Inferior parietal cortex (tissue), 1 donor: ENCODE measurements at regions not wholly inside any gene's neighbourhood (a gene's known extent, or its start where the extent isn't known, plus 50 kb on each side); places are given as distances from the start of the nearest gene placed in this dataset.

Experiments used
- DNase-seq: peaks from one replicate; pipeline ENCODE4 v3.0.0-alpha.2; 2016; ENCODE audit errors: extremely low spot score

- DNase-seq: no peak
Measured at GRCh38 chr15:57823325-57823882, 116.9 kb downstream of the POLR2M start.

DNA sequence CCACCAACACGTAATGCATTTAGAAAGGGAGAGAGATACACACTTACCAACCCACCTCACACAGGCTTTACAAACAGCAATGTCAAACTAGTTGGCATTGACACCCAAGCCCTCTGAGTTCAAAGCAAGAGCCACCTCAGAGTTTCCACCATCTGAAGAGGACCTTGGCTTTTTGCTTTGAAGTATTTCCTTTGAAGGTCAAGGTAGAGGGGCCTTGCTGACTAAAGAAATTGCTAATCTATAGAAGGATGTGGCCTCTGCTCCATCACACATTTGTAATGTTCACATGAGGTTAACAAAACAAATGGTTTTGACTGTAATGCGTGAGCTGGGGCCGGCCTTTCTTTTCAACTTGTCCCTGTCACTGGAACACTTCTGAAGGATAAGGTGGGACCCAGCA, 117.7 kb downstream of the POLR2M start:
- no peak for DNase-seq

DNA sequence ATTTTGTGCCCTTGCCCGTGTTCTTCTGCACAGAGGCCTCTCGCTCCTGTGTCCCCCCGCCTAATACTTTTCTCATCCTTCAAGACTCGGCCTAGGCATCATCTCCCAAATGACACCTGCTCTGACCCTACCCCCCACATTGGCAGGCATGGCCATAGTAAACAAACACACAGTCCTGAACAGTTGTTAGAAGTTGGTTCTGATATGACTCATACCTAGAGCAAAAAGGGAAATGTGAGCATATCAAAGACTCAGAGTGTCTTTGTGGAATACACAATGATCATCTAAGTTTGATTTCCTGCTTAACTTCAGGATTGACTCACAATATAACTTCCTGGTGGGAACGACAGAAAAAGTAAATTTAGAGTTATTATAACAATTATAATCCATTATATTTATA, 120.5 kb downstream of the POLR2M start:
- DNase-seq: no peak

GRCh38 chr15:57827971-57828370, 121.5 kb downstream of the POLR2M start:
- no peak for DNase-seq

DNA sequence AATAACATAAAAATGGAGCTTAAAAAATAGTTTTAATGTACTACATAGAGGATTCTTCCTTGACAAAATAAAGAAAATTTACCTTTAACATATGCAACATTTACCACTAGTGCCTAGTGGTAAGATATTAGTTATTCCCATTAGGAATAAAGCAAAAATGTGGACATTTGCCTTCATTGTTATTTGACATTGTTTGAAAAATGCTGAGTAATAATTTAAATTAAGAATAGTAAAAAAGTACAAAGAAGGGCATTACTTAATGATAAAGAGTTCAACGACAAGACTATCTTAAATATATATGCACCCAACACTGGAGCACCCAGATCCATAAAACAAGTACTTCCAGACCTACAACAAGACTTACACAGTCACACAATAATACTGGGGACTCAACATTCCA, 125.7 kb downstream of the POLR2M start:
- no peak for DNase-seq

DNA sequence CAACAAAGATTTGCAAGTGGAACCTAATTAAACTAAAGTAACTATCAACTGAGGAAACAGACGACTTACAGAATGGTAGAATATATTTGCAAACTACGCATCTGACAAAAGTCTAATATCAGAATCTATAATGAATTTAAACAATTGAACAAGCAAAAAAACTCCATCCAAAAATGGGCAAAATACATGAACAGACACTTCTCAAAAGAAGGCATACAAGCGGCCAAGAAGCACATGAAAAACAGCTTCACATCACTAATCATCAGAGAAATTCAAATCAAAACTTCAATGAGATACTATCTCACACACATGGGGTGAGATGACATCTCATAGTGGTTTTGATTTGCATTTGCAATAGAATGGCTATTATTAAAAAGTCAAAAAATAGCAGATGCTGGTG, 128.6 kb downstream of the POLR2M start:
- no peak for DNase-seq

GRCh38 chr15:57849317-57849716, 142.8 kb downstream of the POLR2M start:
- no peak for DNase-seq

DNA sequence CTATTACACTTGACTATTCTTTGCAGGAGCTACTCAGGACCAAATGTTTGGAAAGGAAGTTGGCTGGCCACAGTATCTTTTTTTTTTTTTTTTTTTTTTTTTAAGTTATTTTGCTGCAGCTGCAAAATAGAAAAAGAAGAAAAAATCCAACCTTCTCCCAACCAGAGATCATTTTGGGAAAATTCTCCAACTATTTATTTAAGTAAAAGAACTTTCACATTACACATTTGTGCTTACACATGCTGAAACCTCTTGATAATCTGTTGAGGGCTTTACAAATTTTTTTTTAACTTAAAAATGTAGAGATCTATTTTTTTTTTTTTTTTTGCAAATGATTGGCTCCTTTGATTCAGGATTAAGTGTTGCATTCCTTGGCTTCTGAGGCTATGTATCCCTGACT, 148.0 kb downstream of the POLR2M start:
- no peak for DNase-seq

DNA sequence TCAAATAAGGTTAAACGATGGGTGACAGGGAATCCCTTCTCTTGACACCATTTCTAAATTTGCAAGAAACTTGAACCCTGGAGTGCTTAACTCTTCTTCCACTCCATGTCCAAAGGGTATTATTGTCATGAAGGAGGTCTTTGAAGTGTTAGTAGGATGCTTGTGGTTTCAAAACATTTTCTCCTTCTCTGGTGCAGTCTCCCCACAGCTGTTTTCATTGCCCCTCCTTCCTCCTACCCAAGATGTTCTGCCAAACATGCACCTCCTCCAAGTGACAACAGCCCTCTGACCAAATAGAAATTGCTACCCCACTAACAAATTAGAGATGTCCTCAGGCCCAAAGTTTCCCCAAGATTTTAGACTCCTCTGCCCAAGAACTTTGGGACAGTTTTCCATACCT, 151.4 kb downstream of the POLR2M start:
- DNase-seq: no peak

DNA sequence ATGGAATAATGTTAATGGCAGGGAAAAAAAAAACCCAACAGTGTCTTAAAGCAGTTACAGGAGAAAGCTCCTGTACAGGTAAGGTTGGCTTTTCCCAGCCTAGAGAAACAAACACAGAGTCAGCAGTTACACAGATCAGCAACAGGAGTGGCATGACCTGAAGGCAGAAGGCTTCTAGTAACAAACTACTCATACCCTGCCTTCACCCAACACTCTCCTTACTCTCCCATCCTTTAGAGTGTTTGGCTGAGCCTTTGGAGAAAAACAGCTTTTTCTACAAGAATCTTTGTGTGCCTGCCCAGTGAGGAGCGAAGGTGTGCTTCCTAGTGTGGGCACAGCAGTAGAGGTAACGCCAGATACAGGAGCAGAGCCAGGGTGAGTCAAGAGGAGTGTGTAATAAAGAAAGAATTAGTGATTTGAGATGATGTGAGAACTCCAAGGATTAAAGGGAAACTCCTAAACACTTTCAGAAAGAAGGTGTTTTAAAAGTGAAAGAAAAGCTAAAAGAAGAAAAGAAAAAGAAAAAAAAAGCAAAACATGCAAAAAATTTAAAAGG, 152.7 kb downstream of the POLR2M start:
- DNase-seq: no peak

DNA sequence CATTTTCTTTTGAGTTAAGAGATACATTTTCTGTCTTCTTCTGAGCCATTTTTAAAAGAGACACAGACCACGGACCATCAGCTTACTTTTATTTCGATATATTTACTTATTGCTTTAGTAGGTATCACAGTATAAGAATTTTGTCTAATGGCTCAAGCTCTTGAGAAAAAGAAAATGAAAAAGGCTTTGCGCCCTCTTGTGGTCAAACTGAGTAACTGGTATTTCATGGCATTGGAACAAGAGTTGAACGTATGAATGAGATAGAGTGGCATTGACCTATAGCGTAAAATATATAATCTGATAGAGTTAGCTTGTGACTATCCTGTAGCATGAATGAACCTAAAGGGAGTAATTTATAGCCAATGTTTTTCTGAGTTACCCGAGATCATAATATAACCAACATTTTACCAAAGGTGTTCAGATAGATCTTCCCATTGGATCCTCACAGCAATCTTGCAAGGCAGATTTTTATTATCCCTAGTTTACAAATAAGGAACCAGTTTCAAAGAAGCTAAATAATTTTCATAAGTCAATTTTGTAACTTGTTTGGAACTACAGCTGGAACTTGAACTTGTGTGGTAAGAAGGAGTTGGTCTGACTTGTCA, 154.6 kb downstream of the POLR2M start:
- DNase-seq: peak; percentile 90

DNA sequence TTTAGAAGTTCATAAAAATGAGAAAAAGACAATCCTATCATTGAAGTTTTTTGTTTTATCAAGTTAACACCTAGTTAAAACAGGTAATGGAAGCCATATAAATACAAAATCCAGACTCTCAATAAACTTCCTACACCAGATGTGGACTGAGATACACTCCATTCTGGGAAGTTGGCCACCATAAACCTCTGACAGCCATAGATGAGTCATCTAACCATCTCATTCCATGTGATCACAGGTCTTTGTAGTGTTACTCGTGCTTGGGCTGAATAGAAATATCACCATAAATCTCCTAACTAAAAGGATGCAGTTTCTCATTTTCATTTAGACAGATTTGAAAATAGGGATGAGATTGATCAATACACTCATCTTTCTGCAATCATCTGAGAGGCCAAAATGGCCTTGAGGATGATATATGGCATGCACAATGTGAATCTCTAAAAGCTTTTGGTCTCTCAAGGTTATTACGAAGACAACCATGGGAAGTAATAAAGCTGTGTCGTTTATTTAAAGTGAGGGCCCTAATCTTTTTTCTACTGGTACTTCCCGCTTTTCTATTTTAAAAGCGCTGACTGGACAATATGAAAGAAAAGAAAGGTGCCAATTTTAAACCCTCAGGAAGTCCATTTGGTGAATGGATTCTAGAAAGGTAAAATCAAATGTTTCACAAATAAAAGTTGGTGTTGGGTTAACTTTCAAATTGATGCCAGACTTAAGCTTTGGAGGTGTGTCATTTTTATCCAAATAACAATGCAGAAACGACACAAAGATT, 155.5 kb downstream of the POLR2M start:
- DNase-seq: no peak

DNA sequence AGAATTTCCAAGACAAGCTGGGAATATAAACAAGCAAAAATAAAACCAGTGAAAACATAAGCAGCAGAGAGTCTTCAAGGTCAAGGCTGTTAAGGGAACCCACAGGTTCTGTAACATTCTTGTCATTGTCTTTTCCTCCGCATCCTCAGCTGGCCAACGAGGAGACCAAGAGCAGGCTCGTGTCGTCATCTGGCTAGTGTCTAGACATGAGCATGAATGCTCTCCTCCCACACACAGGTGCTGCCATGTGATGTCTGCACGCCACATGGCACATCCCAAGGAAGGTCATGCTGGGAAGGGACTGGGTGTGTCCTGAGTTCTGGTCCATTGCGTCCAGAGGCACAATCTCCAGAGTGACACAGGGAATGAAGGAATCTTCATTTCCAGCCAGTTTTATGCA, 156.2 kb downstream of the POLR2M start:
- no peak for DNase-seq

DNA sequence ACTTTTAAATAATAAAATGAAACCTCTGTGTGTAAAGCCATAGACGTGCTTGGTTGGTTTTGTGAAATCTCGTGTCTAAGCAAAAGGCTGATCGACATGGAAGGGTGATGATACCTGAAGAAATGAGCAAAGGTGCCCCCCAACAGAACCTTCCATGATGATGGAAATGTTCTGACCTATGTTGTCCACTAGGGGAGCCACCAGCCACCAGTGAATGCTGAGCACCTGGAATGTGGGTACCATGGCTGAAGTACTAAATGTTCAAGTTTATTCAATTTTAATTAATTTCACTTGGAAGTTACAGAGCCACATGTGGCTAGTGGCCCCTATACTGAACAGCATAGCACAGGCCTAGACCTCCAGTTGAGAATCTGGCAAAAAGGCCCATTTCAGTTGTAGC, 158.8 kb downstream of the POLR2M start:
- DNase-seq: no peak

- peak; percentile 29 for DNase-seq
Measured at GRCh38 chr15:57866149-57866736, 159.7 kb downstream of the POLR2M start.

DNA sequence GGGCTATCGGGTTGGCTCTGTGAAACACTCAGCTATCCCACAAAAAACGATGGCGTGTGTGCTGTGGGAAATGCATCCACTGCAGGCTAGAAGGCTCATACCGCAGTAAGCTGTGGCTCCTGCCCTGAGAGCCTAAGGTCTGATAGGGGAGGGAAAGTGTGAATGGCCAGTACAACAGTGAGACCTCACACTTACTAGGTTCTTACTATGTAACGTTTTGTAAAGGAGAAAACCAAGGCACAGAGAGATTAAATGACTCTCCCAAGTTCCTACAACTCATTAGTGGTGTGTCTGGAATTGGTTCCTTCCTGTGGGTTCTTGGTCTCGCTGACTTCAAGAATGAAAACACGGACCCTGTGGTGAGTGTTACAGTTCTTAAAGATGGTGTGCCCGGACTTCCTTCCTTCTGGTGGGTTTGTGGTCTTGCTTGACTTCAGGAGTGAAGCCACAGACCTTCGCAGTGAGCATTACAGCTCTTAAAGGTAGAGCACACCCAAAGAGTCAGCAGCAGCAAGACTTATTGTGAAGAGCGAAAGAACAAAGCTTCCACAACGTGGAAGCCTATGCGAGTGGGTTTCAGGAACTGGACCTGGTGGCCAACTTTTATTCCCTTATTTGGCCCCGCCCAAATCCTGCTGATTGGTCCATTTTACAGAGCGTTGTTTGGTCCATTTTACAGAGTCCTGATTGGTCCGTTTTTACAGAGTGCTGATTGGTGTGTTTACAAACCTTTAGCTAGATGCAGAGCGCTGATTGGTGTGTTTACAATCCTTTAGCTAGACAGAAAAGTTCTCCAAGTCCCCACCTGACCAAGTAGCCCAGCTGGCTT, 161.7 kb downstream of the POLR2M start:
- no peak for DNase-seq

DNA sequence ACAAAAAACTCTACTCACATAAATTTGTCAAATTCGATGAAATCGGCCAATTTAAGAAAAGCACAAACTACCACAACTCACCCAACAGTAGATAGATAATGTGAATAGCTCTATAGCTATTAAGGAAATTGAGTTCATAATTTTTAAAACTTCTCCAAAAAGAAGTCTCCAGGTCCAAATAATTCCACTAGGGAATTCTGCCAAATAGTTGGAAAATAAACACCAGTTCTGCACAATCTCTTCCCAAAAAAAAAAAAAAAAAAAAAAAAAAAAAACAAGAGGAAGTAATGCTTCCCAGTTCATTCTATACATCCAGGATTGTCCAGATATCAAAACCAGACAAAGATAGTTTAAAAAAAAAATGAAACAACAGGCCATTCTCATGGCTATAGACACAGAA, 164.2 kb downstream of the POLR2M start:
- DNase-seq: no peak

DNA sequence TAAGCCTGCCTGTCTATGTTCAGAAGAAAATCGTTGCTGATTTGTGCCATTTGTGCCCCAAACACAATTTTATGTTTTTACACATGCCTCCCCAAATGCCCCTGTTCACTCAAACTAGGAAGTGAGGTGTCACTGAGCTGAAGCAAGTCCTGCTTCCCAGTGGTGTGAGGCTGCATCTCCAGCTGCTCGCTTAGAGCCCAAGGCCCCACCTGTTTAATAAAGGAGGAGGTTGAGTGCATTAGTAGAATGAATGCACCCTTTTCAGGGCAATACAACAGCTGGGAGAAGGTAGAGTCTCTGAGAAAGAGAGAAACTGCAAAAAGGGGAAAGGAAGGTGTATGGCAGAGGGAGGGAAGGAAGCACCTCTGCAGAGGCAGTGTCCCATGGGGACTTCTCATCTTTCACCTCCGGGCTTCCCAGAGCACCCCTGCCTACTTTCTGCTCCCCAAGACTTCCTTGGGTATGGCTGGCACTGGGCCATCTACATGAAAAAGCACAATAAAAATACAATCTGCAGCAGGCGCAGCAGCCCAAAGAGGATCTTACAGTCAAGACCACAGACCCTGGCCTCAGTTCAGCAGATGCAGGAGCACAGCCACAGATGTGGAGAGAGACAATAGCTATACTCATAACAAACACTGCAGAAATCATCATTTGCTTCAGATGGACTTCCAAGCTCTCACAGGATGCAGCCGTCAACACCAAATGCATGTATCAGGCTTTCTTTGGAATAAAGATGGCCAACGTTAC, 165.9 kb downstream of the POLR2M start:
- no peak for DNase-seq

DNA sequence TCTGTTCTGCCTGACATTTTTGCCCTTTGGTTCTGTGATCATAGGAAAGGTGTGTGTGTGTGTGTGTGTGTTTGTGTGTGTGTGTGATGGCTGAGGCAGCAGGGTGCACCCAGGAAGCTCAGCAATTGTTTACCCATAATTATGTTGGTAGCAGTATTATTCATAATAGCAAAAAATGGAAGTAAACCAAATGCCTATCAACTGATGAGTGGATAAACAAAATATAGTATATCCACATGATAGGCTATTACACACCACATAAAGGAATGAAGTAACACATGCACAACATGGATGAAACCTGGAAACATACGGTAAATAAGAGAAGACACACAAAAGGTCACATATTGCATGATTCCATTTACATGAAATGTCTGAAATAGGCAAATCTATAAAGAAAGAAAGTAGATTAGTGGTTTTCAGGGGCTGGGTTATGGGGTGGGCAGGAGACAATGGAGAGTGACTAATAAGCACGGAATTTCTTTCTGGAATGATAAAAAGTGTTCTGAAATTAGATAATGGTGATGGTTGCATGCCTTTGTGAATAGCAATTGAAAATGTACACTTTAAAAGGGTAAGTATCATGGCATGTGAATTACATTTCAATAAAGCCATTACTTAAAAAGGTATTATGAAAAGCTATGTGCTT, 167.2 kb downstream of the POLR2M start:
- DNase-seq: no peak

- no peak for DNase-seq
Measured at GRCh38 chr15:57875347-57875746, 168.8 kb downstream of the POLR2M start.

DNA sequence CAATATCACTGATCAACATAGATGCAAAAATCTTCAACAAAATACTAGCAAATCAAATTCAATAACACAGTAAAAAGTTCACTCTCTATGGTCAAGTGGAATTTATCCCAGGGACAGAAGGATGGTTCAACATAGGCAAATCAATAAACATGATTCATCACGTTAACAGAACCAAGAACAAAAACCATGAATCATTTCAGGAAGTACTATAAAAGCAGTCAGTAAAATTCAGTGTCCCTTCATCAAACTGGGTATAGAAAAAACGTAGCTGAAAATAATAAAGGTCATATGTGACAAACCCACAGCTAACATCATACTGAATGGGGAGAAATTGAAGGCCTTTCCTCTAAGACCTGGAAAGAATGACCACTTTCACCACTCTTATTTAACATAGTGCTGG, 172.1 kb downstream of the POLR2M start:
- no peak for DNase-seq
